SJSA1 (cell line): ENCODE measurements at regions not wholly inside any gene's neighbourhood (a gene's known extent, or its start where the extent isn't known, plus 50 kb on each side); places are given as distances from the start of the nearest gene placed in this dataset.

Experiments used
- DNase-seq, 2 experiments: peaks; one replicate each; pipeline ENCODE4 v3.0.0-alpha.2; 2015 to 2020; ENCODE audit warnings: low spot score in 2 of 2, low read depth in 1 of 2
- H3K27ac ChIP-seq: fragments of 250-450 bp; sonication (Bioruptor Pico); 2 replicates; pipeline ENCODE4 v1.5.1; 2020; ENCODE audit warnings: mild to moderate bottlenecking, moderate library complexity
- H3K27me3 ChIP-seq: fragments of 250-450 bp; sonication (Bioruptor Pico); replicated peaks from 2 replicates; pipeline ENCODE4 v1.5.1; 2020; ENCODE audit warnings: mild to moderate bottlenecking, moderate library complexity
- H3K36me3 ChIP-seq: fragments of 250-450 bp; sonication (Bioruptor Pico); 2 replicates; pipeline ENCODE4 v1.5.1; 2020; ENCODE audit warnings: mild to moderate bottlenecking
- H3K4me1 ChIP-seq: fragments of 250-450 bp; sonication (Bioruptor Pico); replicated peaks from 2 replicates; pipeline ENCODE4 v1.6.1; 2021; ENCODE audit warnings: mild to moderate bottlenecking
- H3K4me3 ChIP-seq: fragments of 250-450 bp; sonication (Bioruptor Pico); 2 replicates; pipeline ENCODE4 v1.5.1; 2020; ENCODE audit warnings: mild to moderate bottlenecking
- H3K9me3 ChIP-seq: fragments of 250-450 bp; sonication (Bioruptor Pico); replicated peaks from 2 replicates; pipeline ENCODE4 v1.5.1; 2020; ENCODE audit warnings: mild to moderate bottlenecking

GRCh38 chr2:16374671-16375070 is 291.0 kb downstream of the CYRIA start:
- no peak overlapping the region for H3K4me3 ChIP-seq
- no peaks in the 10 kb centered on the region for H3K27me3 ChIP-seq
- no peak overlapping the region for H3K27ac ChIP-seq
- no peaks in the 10 kb centered on the region for H3K9me3 ChIP-seq
- no peak for DNase-seq
- H3K4me1 ChIP-seq, result no peaks in the 10 kb centered on the region
- no peaks in the 10 kb centered on the region for H3K36me3 ChIP-seq

GRCh38 chr2:16373341-16373740 is 292.3 kb downstream of the CYRIA start:
- no peaks in the 10 kb centered on the region for H3K9me3 ChIP-seq
- H3K27me3 ChIP-seq, result no peaks in the 10 kb centered on the region
- H3K4me3 ChIP-seq, result no peak overlapping the region
- no peak for DNase-seq
- no peaks in the 10 kb centered on the region for H3K36me3 ChIP-seq
- H3K4me1 ChIP-seq, result no peaks in the 10 kb centered on the region
- H3K27ac ChIP-seq, result no peak overlapping the region

GRCh38 chr2:16371751-16372150 is 293.9 kb downstream of the CYRIA start:
- H3K27ac ChIP-seq, result no peak overlapping the region

GRCh38 chr2:16368951-16369350 is 296.7 kb downstream of the CYRIA start:
- H3K4me3 ChIP-seq, result no peak overlapping the region
- H3K9me3 ChIP-seq, result no peaks in the 10 kb centered on the region
- no peak overlapping the region for H3K27ac ChIP-seq
- no peak for DNase-seq
- H3K27me3 ChIP-seq, result no peaks in the 10 kb centered on the region
- no peaks in the 10 kb centered on the region for H3K36me3 ChIP-seq
- H3K4me1 ChIP-seq, result no peaks in the 10 kb centered on the region

More at GRCh38 chr2:16371751-16372150, 293.9 kb downstream of the CYRIA start:
- Histone ChIP-seq H3K36me3 (no peaks in the 10 kb centered on the region), H3K9me3 (no peaks in the 10 kb centered on the region), H3K4me3 (no peak overlapping the region), H3K4me1 (no peaks in the 10 kb centered on the region), H3K27me3 (no peaks in the 10 kb centered on the region)
- DNase-seq, result no peak

GRCh38 chr2:16368328-16368727 is 297.3 kb downstream of the CYRIA start:
- no peaks in the 10 kb centered on the region for H3K36me3 ChIP-seq

GRCh38 chr2:16365366-16365765 is 300.3 kb downstream of the CYRIA start:
- Histone ChIP-seq H3K27me3 (no peaks in the 10 kb centered on the region), H3K9me3 (no peaks in the 10 kb centered on the region), H3K4me3 (no peak overlapping the region), H3K36me3 (no peaks in the 10 kb centered on the region), H3K27ac (no peak overlapping the region), H3K4me1 (no peaks in the 10 kb centered on the region)
- DNase-seq, result no peak

More at GRCh38 chr2:16368328-16368727, 297.3 kb downstream of the CYRIA start:
- Histone ChIP-seq H3K4me3 (no peak overlapping the region), H3K9me3 (no peaks in the 10 kb centered on the region), H3K27ac (no peak overlapping the region), H3K4me1 (no peaks in the 10 kb centered on the region), H3K27me3 (no peaks in the 10 kb centered on the region)
- DNase-seq, result no peak

GRCh38 chr2:16363581-16363980 is 302.1 kb downstream of the CYRIA start:
- no peak overlapping the region for H3K27ac ChIP-seq
- no peaks in the 10 kb centered on the region for H3K9me3 ChIP-seq
- no peak for DNase-seq
- H3K27me3 ChIP-seq, result no peaks in the 10 kb centered on the region
- no peak overlapping the region for H3K4me3 ChIP-seq
- H3K4me1 ChIP-seq, result no peaks in the 10 kb centered on the region
- no peaks in the 10 kb centered on the region for H3K36me3 ChIP-seq

GRCh38 chr2:16362611-16363010 is 303.0 kb downstream of the CYRIA start:
- H3K36me3 ChIP-seq, result no peaks in the 10 kb centered on the region
- H3K4me1 ChIP-seq, result no peaks in the 10 kb centered on the region
- no peak overlapping the region for H3K27ac ChIP-seq
- no peaks in the 10 kb centered on the region for H3K27me3 ChIP-seq
- DNase-seq, result no peak
- H3K9me3 ChIP-seq, result no peaks in the 10 kb centered on the region
- H3K4me3 ChIP-seq, result no peak overlapping the region

- H3K27me3 ChIP-seq, result no peaks in the 10 kb centered on the region
- H3K9me3 ChIP-seq, result peaks cover 6% of the 10 kb centered on the region; the same call in 1 of the 2 replicates
- H3K4me1 ChIP-seq, result no peaks in the 10 kb centered on the region
- no peaks in the 10 kb centered on the region for H3K36me3 ChIP-seq
- no peak overlapping the region for H3K27ac ChIP-seq
- DNase-seq, result no peak
- H3K4me3 ChIP-seq, result no peak overlapping the region
These were observed 304.2 kb downstream of the CYRIA start for GRCh38 chr2:16361261-16361995.

GRCh38 chr2:16359961-16360360 is 305.7 kb downstream of the CYRIA start:
- H3K36me3 ChIP-seq, result no peaks in the 10 kb centered on the region
- no peak for DNase-seq
- H3K27me3 ChIP-seq, result no peaks in the 10 kb centered on the region
- H3K4me1 ChIP-seq, result no peaks in the 10 kb centered on the region
- H3K4me3 ChIP-seq, result no peak overlapping the region
- H3K27ac ChIP-seq, result no peak overlapping the region
- H3K9me3 ChIP-seq, result peaks cover 6% of the 10 kb centered on the region; the same call in 1 of the 2 replicates

GRCh38 chr2:16357188-16357587 is 308.4 kb downstream of the CYRIA start:
- Histone ChIP-seq H3K27ac (no peak overlapping the region), H3K36me3 (no peaks in the 10 kb centered on the region), H3K4me3 (no peak overlapping the region), H3K9me3 (peaks cover 9% of the 10 kb centered on the region), H3K27me3 (no peaks in the 10 kb centered on the region), H3K4me1 (no peaks in the 10 kb centered on the region)
- DNase-seq, result no peak

- Histone ChIP-seq H3K9me3 (peaks cover 6% of the 10 kb centered on the region; the same call in 1 of the 2 replicates), H3K4me1 (no peaks in the 10 kb centered on the region), H3K4me3 (no peak overlapping the region)
These were observed 314.1 kb downstream of the CYRIA start for GRCh38 chr2:16351541-16351940.

GRCh38 chr2:16351137-16351536 is 314.5 kb downstream of the CYRIA start:
- Histone ChIP-seq H3K36me3 (no peaks in the 10 kb centered on the region), H3K27me3 (no peaks in the 10 kb centered on the region), H3K4me3 (no peak overlapping the region), H3K27ac (no peak overlapping the region), H3K4me1 (no peaks in the 10 kb centered on the region), H3K9me3 (peaks cover 8% of the 10 kb centered on the region; the same call in 1 of the 2 replicates)
- DNase-seq, result no peak

More at GRCh38 chr2:16351541-16351940, 314.1 kb downstream of the CYRIA start:
- no peaks in the 10 kb centered on the region for H3K27me3 ChIP-seq
- no peaks in the 10 kb centered on the region for H3K36me3 ChIP-seq
- no peak for DNase-seq
- no peak overlapping the region for H3K27ac ChIP-seq

- H3K27me3 ChIP-seq, result no peaks in the 10 kb centered on the region
- H3K9me3 ChIP-seq, result peaks cover 8% of the 10 kb centered on the region; the same call in 1 of the 2 replicates
- H3K36me3 ChIP-seq, result no peaks in the 10 kb centered on the region
- H3K4me3 ChIP-seq, result no peak overlapping the region
- no peak overlapping the region for H3K27ac ChIP-seq
- H3K4me1 ChIP-seq, result no peaks in the 10 kb centered on the region
- no peak for DNase-seq
These were observed 315.4 kb downstream of the CYRIA start for GRCh38 chr2:16350211-16350610.

- no peaks in the 10 kb centered on the region for H3K36me3 ChIP-seq
- peaks cover 8% of the 10 kb centered on the region; the same call in 1 of the 2 replicates for H3K9me3 ChIP-seq
- no peak overlapping the region for H3K4me3 ChIP-seq
- H3K4me1 ChIP-seq, result no peaks in the 10 kb centered on the region
- no peak for DNase-seq
- H3K27ac ChIP-seq, result no peak overlapping the region
- H3K27me3 ChIP-seq, result no peaks in the 10 kb centered on the region
These were observed 315.8 kb downstream of the CYRIA start for GRCh38 chr2:16349811-16350210.
